Peyer's patch (tissue), 4 donors: ENCODE measurements at regions not wholly inside any gene's neighbourhood (a gene's known extent, or its start where the extent isn't known, plus 50 kb on each side); places are given as distances from the start of the nearest gene placed in this dataset.

ENCODE experiments used
- CTCF ChIP-seq, 6 experiments: fragments of 450-650 bp in 4 of 6; fragments of 200-600 bp in 2 of 6; sonication (generic) in 1 of 6; IDR thresholded peaks; one replicate each; pipeline ENCODE4 v1.5.1; 2017 to 2019; ENCODE audit warnings: antibody characterized with exemption in 6 of 6, mild to moderate bottlenecking in 3 of 6, moderate library complexity in 1 of 6
- POLR2A ChIP-seq, 2 donors: fragments of 450-650 bp; IDR thresholded peaks; one replicate each; pipeline ENCODE4 v1.5.1; 2017; ENCODE audit warnings: antibody characterized with exemption in 2 of 2, mild to moderate bottlenecking in 2 of 2, moderate library complexity in 2 of 2

GRCh38 chr3:71891483-71891882, 106.5 kb upstream of the PROK2 start:
- TF ChIP-seq POLR2A (IDR thresholded peaks at IDR 0.05) (no peak), CTCF (IDR thresholded peaks at IDR 0.05) (no peak)
